ENCODE measurements at regions not wholly inside any gene's neighbourhood (a gene's known extent, or its start where the extent isn't known, plus 50 kb on each side); places are given as distances from the start of the nearest gene placed in this dataset.

GRCh38 chr5:1936413-1936812 lies 53.7 kb upstream of the IRX4 start:
- Histone ChIP-seq H3K9me3 (ENCODE audit: insufficient read depth, low read length, severe bottlenecking) (no peaks in the 10 kb centered on the region), H3K4me2 (ENCODE audit: insufficient read depth, low read length) (no peak overlapping the region), H2AFZ (ENCODE audit: low read depth, low read length) (no peak overlapping the region), H3K9ac (ENCODE audit: low read depth, low read length) (no peak overlapping the region), H3K27me3 (ENCODE audit: insufficient read depth, low read length, poor library complexity) (peaks cover 9% of the 10 kb centered on the region), H3K36me3 (ENCODE audit: insufficient read depth, low read length) (no peaks in the 10 kb centered on the region), H3K4me3 (ENCODE audit: low read depth in 1 of 2, low read length in 2 of 2) (no peak overlapping the region), H3K4me1 (ENCODE audit: insufficient read depth, low read length) (no peaks in the 10 kb centered on the region), H3K27ac (ENCODE audit: low read length) (no peak overlapping the region), H3K79me2 (ENCODE audit: insufficient read depth, low read length) (no peaks in the 10 kb centered on the region), H4K20me1 (ENCODE audit: insufficient read depth, low read length) (no peaks in the 10 kb centered on the region)
- TF ChIP-seq CTCF (IDR thresholded peaks at IDR 0.05; ENCODE audit: borderline replicate concordance, extremely low read depth, low read length, poor library complexity, severe bottlenecking) (no peak), EZH2 (IDR thresholded peaks at IDR 0.05; ENCODE audit: borderline replicate concordance, low read depth, low read length, severe bottlenecking) (no peak)
- DNase-seq = no peak
- ATAC-seq (ENCODE audit: insufficient read depth, low read depth) = no peak

GRCh38 chr5:1934801-1935429 lies 52.2 kb upstream of the IRX4 start:
- no peaks in the 10 kb centered on the region for H4K20me1 ChIP-seq (ENCODE audit: insufficient read depth, low read length)
- H3K79me2 ChIP-seq (ENCODE audit: insufficient read depth, low read length) = no peaks in the 10 kb centered on the region
- H3K4me2 ChIP-seq (ENCODE audit: insufficient read depth, low read length) = no peak overlapping the region
- H3K9me3 ChIP-seq (ENCODE audit: insufficient read depth, low read length, severe bottlenecking) = no peaks in the 10 kb centered on the region
- peaks cover 14% of the 10 kb centered on the region for H3K27me3 ChIP-seq (ENCODE audit: insufficient read depth, low read length, poor library complexity)
- ATAC-seq (ENCODE audit: insufficient read depth, low read depth) = no peak
- no peaks in the 10 kb centered on the region for H3K4me1 ChIP-seq (ENCODE audit: insufficient read depth, low read length)
- no peak overlapping the region for H3K27ac ChIP-seq (ENCODE audit: low read length)
- H3K4me3 ChIP-seq (ENCODE audit: low read depth in 1 of 2, low read length in 2 of 2) = no peak overlapping the region
- no peak for TF ChIP-seq EZH2 (IDR thresholded peaks at IDR 0.05; ENCODE audit: borderline replicate concordance, low read depth, low read length, severe bottlenecking)
- no peak for TF ChIP-seq CTCF (IDR thresholded peaks at IDR 0.05; ENCODE audit: borderline replicate concordance, extremely low read depth, low read length, poor library complexity, severe bottlenecking)
- DNase-seq = no peak
- no peak overlapping the region for H3K9ac ChIP-seq (ENCODE audit: low read depth, low read length)
- H3K36me3 ChIP-seq (ENCODE audit: insufficient read depth, low read length) = no peaks in the 10 kb centered on the region
- H2AFZ ChIP-seq (ENCODE audit: low read depth, low read length) = no peak overlapping the region

GRCh38 chr5:1934056-1934394 lies 51.3 kb upstream of the IRX4 start:
- no peak overlapping the region for H3K27ac ChIP-seq (ENCODE audit: low read length)
- H4K20me1 ChIP-seq (ENCODE audit: insufficient read depth, low read length) = no peaks in the 10 kb centered on the region; the same call in 1 of the 2 replicates
- no peak overlapping the region for H3K4me2 ChIP-seq (ENCODE audit: insufficient read depth, low read length)
- DNase-seq = no peak
- H3K4me3 ChIP-seq (ENCODE audit: low read depth in 1 of 2, low read length in 2 of 2) = no peak overlapping the region
- no peak overlapping the region for H2AFZ ChIP-seq (ENCODE audit: low read depth, low read length)
- no peak for TF ChIP-seq EZH2 (IDR thresholded peaks at IDR 0.05; ENCODE audit: borderline replicate concordance, low read depth, low read length, severe bottlenecking)
- no peak for TF ChIP-seq CTCF (IDR thresholded peaks at IDR 0.05; ENCODE audit: borderline replicate concordance, extremely low read depth, low read length, poor library complexity, severe bottlenecking)
- no peaks in the 10 kb centered on the region for H3K79me2 ChIP-seq (ENCODE audit: insufficient read depth, low read length)
- no peak for ATAC-seq (ENCODE audit: insufficient read depth, low read depth)
- no peaks in the 10 kb centered on the region for H3K36me3 ChIP-seq (ENCODE audit: insufficient read depth, low read length)
- H3K9ac ChIP-seq (ENCODE audit: low read depth, low read length) = no peak overlapping the region
- H3K27me3 ChIP-seq (ENCODE audit: insufficient read depth, low read length, poor library complexity) = peaks cover 14% of the 10 kb centered on the region
- H3K9me3 ChIP-seq (ENCODE audit: insufficient read depth, low read length, severe bottlenecking) = no peaks in the 10 kb centered on the region
- H3K4me1 ChIP-seq (ENCODE audit: insufficient read depth, low read length) = no peaks in the 10 kb centered on the region

Data from DND-41 (cell line).